ENCODE measurements at regions not wholly inside any gene's neighbourhood (a gene's known extent, or its start where the extent isn't known, plus 50 kb on each side); places are given as distances from the start of the nearest gene placed in this dataset.

GRCh38 chr4:162442128-162442527, 278.3 kb upstream of the FSTL5 start:
- Histone ChIP-seq H3K4me2 (ENCODE audit: low read length) (no peak overlapping the region), H3K9me3 (ENCODE audit: low read length) (no peaks in the 10 kb centered on the region), H3K4me1 (ENCODE audit: insufficient read depth, low read length, poor library complexity, severe bottlenecking) (no peaks in the 10 kb centered on the region), H3K4me3 (ENCODE audit: low read depth, low read length, poor library complexity, severe bottlenecking) (no peak overlapping the region), H3K9me2 (ENCODE audit: insufficient read depth, low read length) (no peaks in the 10 kb centered on the region), H2AFZ (ENCODE audit: low read length) (no peak overlapping the region), H3K79me2 (ENCODE audit: insufficient read depth, low read depth, low read length) (no peaks in the 10 kb centered on the region), H3K36me3 (ENCODE audit: insufficient read depth, low read length) (no peaks in the 10 kb centered on the region), H4K20me1 (ENCODE audit: insufficient read depth, low read length) (no peaks in the 10 kb centered on the region), H3K27ac (ENCODE audit: low read depth, low read length, poor library complexity, severe bottlenecking) (no peak overlapping the region)
- DNase-seq (ENCODE audit: low spot score): no peak
- intact Hi-C loops (cut with micrococcal nuclease; ENCODE audit: unreplicated experiment): no loop called here
- BruUV-seq (replicated peaks): no TSS peak
- CTCF ChIA-PET (ENCODE audit: unreplicated experiment): no interaction called here
- TF ChIP-seq, protein P1, sequence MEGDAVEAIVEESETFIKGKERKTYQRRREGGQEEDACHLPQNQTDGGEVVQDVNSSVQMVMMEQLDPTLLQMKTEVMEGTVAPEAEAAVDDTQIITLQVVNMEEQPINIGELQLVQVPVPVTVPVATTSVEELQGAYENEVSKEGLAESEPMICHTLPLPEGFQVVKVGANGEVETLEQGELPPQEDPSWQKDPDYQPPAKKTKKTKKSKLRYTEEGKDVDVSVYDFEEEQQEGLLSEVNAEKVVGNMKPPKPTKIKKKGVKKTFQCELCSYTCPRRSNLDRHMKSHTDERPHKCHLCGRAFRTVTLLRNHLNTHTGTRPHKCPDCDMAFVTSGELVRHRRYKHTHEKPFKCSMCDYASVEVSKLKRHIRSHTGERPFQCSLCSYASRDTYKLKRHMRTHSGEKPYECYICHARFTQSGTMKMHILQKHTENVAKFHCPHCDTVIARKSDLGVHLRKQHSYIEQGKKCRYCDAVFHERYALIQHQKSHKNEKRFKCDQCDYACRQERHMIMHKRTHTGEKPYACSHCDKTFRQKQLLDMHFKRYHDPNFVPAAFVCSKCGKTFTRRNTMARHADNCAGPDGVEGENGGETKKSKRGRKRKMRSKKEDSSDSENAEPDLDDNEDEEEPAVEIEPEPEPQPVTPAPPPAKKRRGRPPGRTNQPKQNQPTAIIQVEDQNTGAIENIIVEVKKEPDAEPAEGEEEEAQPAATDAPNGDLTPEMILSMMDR (conservative IDR thresholded peaks at IDR 0.05; ENCODE audit: low read length): no peak
- no peak for TF ChIP-seq EZH2phosphoT487 (IDR thresholded peaks at IDR 0.05; ENCODE audit: borderline replicate concordance, low read depth, low read length)
- POLR2A ChIA-PET: no interaction called here

DNA sequence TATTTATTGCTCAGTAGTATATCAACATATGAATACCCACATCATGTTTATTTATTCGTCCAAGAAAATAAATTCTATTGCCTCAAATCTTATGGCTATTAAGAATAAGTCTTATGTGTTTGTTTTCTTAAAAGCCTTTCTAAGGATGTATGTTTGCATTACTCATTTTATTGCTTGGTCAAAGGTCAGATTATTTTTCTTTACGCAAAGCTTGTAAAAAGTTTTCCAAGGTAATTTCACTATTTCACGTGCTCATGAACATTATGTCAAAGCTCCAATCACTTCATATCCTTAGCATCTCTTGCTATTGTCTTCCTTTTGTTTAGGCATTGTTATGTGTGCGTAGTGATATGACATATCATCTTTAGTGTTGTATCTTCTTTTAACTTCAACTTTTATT, 258.5 kb upstream of the FSTL5 start:
- no peak for DNase-seq (ENCODE audit: low spot score)
- no TSS peak for BruUV-seq (replicated peaks)
- no peaks in the 10 kb centered on the region for H3K36me3 ChIP-seq (ENCODE audit: insufficient read depth, low read length)
- no peaks in the 10 kb centered on the region for H3K9me3 ChIP-seq (ENCODE audit: low read length)
- intact Hi-C loops (cut with micrococcal nuclease; ENCODE audit: unreplicated experiment): no loop called here
- ChIA-PET CTCF (ENCODE audit: unreplicated experiment) (no interaction called here), POLR2A (no interaction called here)
- H3K9me2 ChIP-seq (ENCODE audit: insufficient read depth, low read length): no peaks in the 10 kb centered on the region
- TF ChIP-seq, protein P1 (conservative IDR thresholded peaks at IDR 0.05; ENCODE audit: low read length): no peak
- TF ChIP-seq EZH2phosphoT487 (IDR thresholded peaks at IDR 0.05; ENCODE audit: borderline replicate concordance, low read depth, low read length): no peak
- H3K79me2 ChIP-seq (ENCODE audit: insufficient read depth, low read depth, low read length): no peaks in the 10 kb centered on the region
- no peaks in the 10 kb centered on the region for H4K20me1 ChIP-seq (ENCODE audit: insufficient read depth, low read length)
- no peak overlapping the region for H3K27ac ChIP-seq (ENCODE audit: low read depth, low read length, poor library complexity, severe bottlenecking)
- no peak overlapping the region for H2AFZ ChIP-seq (ENCODE audit: low read length)
- H3K4me2 ChIP-seq (ENCODE audit: low read length): no peak overlapping the region
- H3K4me3 ChIP-seq (ENCODE audit: low read depth, low read length, poor library complexity, severe bottlenecking): no peak overlapping the region
- no peaks in the 10 kb centered on the region for H3K4me1 ChIP-seq (ENCODE audit: insufficient read depth, low read length, poor library complexity, severe bottlenecking)

GRCh38 chr4:162410854-162411253, 247.1 kb upstream of the FSTL5 start:
- Histone ChIP-seq H3K9me3 (ENCODE audit: low read length) (no peaks in the 10 kb centered on the region), H3K27ac (ENCODE audit: low read depth, low read length, poor library complexity, severe bottlenecking) (no peak overlapping the region), H4K20me1 (ENCODE audit: insufficient read depth, low read length) (no peaks in the 10 kb centered on the region), H3K4me3 (ENCODE audit: low read depth, low read length, poor library complexity, severe bottlenecking) (no peak overlapping the region), H3K36me3 (ENCODE audit: insufficient read depth, low read length) (no peaks in the 10 kb centered on the region), H3K4me1 (ENCODE audit: insufficient read depth, low read length, poor library complexity, severe bottlenecking) (no peaks in the 10 kb centered on the region), H2AFZ (ENCODE audit: low read length) (no peak overlapping the region), H3K9me2 (ENCODE audit: insufficient read depth, low read length) (no peaks in the 10 kb centered on the region), H3K4me2 (ENCODE audit: low read length) (no peak overlapping the region), H3K79me2 (ENCODE audit: insufficient read depth, low read depth, low read length) (no peaks in the 10 kb centered on the region)
- ChIA-PET POLR2A (no interaction called here), CTCF (ENCODE audit: unreplicated experiment) (no interaction called here)
- no peak for DNase-seq (ENCODE audit: low spot score)
- TF ChIP-seq EZH2phosphoT487 (IDR thresholded peaks at IDR 0.05; ENCODE audit: borderline replicate concordance, low read depth, low read length): no peak
- TF ChIP-seq, protein P1 (conservative IDR thresholded peaks at IDR 0.05; ENCODE audit: low read length): no peak
- intact Hi-C loops (cut with micrococcal nuclease; ENCODE audit: unreplicated experiment): no loop called here
- BruUV-seq (replicated peaks): no TSS peak
